MG63 (cell line): ENCODE measurements at regions not wholly inside any gene's neighbourhood (a gene's known extent, or its start where the extent isn't known, plus 50 kb on each side); places are given as distances from the start of the nearest gene placed in this dataset.
A peak's percentile ranks its signal among the peaks of the same experiment; 100 is the strongest.
"Not testable (repeated sequence)": the region's sequence is repeated elsewhere in the genome, so short reads cannot be mapped to it uniquely, and the experiment has no call there.

Experiments
- DNase-seq: peaks from one replicate; pipeline ENCODE4 v3.0.0-alpha.2; 2020
- H3K27me3 ChIP-seq: fragments of 250-450 bp; sonication (Bioruptor Pico); 2 replicates; pipeline ENCODE4 v1.5.1; 2020; ENCODE audit warnings: mild to moderate bottlenecking, moderate library complexity
- H3K36me3 ChIP-seq: fragments of 250-450 bp; sonication (Bioruptor Pico); 2 replicates; pipeline ENCODE4 v1.5.1; 2020; ENCODE audit warnings: mild to moderate bottlenecking, moderate library complexity
- H3K4me3 ChIP-seq: fragments of 250-450 bp; sonication (Bioruptor Pico); 2 replicates; pipeline ENCODE4 v1.5.1; 2020; ENCODE audit warnings: mild to moderate bottlenecking, moderate library complexity
- H3K9me3 ChIP-seq: fragments of 250-450 bp; sonication (Bioruptor Pico); 2 replicates; pipeline ENCODE4 v1.5.1; 2020; ENCODE audit warnings: mild to moderate bottlenecking, moderate library complexity

- Histone ChIP-seq H3K9me3 (no peaks in the 10 kb centered on the region), H3K4me3 (no peak overlapping the region), H3K27me3 (no peaks in the 10 kb centered on the region), H3K36me3 (no peaks in the 10 kb centered on the region)
- no peak for DNase-seq
Measured at GRCh38 chrX:22788221-22788620, 211.5 kb upstream of the DDX53 start.

- Histone ChIP-seq H3K4me3 (no peak overlapping the region), H3K27me3 (no peaks in the 10 kb centered on the region), H3K36me3 (no peaks in the 10 kb centered on the region), H3K9me3 (no peaks in the 10 kb centered on the region)
- no peak for DNase-seq
Measured at GRCh38 chrX:22795671-22796070, 204.1 kb upstream of the DDX53 start.

- Histone ChIP-seq H3K27me3 (no peaks in the 10 kb centered on the region), H3K36me3 (no peaks in the 10 kb centered on the region), H3K4me3 (no peak overlapping the region), H3K9me3 (no peaks in the 10 kb centered on the region)
- peak; percentile 84 for DNase-seq
Measured at GRCh38 chrX:22800360-22800759, 199.4 kb upstream of the DDX53 start.

GRCh38 chrX:22800806-22801205 is 199.0 kb upstream of the DDX53 start:
- no peaks in the 10 kb centered on the region for H3K27me3 ChIP-seq
- H3K4me3 ChIP-seq = no peak overlapping the region
- H3K9me3 ChIP-seq = no peaks in the 10 kb centered on the region
- DNase-seq = peak; percentile 38
- no peaks in the 10 kb centered on the region for H3K36me3 ChIP-seq

GRCh38 chrX:22803353-22803752 is 196.4 kb upstream of the DDX53 start:
- DNase-seq = no peak
- no peak overlapping the region for H3K4me3 ChIP-seq
- no peaks in the 10 kb centered on the region for H3K27me3 ChIP-seq
- no peaks in the 10 kb centered on the region for H3K9me3 ChIP-seq
- H3K36me3 ChIP-seq = no peaks in the 10 kb centered on the region

- Histone ChIP-seq H3K27me3 (no peaks in the 10 kb centered on the region), H3K4me3 (no peak overlapping the region), H3K9me3 (no peaks in the 10 kb centered on the region), H3K36me3 (no peaks in the 10 kb centered on the region)
- no peak for DNase-seq
Measured at GRCh38 chrX:22810876-22811275, 188.9 kb upstream of the DDX53 start.

- no peak overlapping the region for H3K4me3 ChIP-seq
- H3K27me3 ChIP-seq = no peaks in the 10 kb centered on the region
- no peak for DNase-seq
- H3K36me3 ChIP-seq = no peaks in the 10 kb centered on the region
- H3K9me3 ChIP-seq = no peaks in the 10 kb centered on the region
Measured at GRCh38 chrX:22818061-22818460, 181.7 kb upstream of the DDX53 start.

- H3K36me3 ChIP-seq = no peaks in the 10 kb centered on the region
- no peaks in the 10 kb centered on the region for H3K27me3 ChIP-seq
- H3K9me3 ChIP-seq = no peaks in the 10 kb centered on the region
- no peak for DNase-seq
- H3K4me3 ChIP-seq = no peak overlapping the region
Measured at GRCh38 chrX:22855693-22856092, 144.1 kb upstream of the DDX53 start.

GRCh38 chrX:22859642-22860041 is 140.1 kb upstream of the DDX53 start:
- no peaks in the 10 kb centered on the region for H3K9me3 ChIP-seq
- no peaks in the 10 kb centered on the region for H3K36me3 ChIP-seq
- no peaks in the 10 kb centered on the region for H3K27me3 ChIP-seq
- H3K4me3 ChIP-seq = no peak overlapping the region
- DNase-seq = no peak

GRCh38 chrX:22866801-22867200 is 133.0 kb upstream of the DDX53 start:
- not testable (repeated sequence) for H3K27me3 ChIP-seq, H3K9me3 ChIP-seq, DNase-seq, H3K4me3 ChIP-seq, H3K36me3 ChIP-seq

- no peak overlapping the region for H3K4me3 ChIP-seq
- H3K9me3 ChIP-seq = no peaks in the 10 kb centered on the region
- DNase-seq = no peak
- H3K27me3 ChIP-seq = no peaks in the 10 kb centered on the region
- H3K36me3 ChIP-seq = no peaks in the 10 kb centered on the region
Measured at GRCh38 chrX:22882543-22882942, 117.2 kb upstream of the DDX53 start.

GRCh38 chrX:22889819-22890218 is 109.9 kb upstream of the DDX53 start:
- Histone ChIP-seq H3K27me3 (no peaks in the 10 kb centered on the region), H3K36me3 (no peaks in the 10 kb centered on the region), H3K9me3 (no peaks in the 10 kb centered on the region), H3K4me3 (no peak overlapping the region)
- no peak for DNase-seq

- Histone ChIP-seq H3K36me3 (no peaks in the 10 kb centered on the region), H3K27me3 (no peaks in the 10 kb centered on the region), H3K9me3 (no peaks in the 10 kb centered on the region), H3K4me3 (no peak overlapping the region)
- no peak for DNase-seq
Measured at GRCh38 chrX:22912616-22913015, 87.1 kb upstream of the DDX53 start.

- no peak for DNase-seq
- Histone ChIP-seq H3K9me3 (no peaks in the 10 kb centered on the region), H3K4me3 (no peak overlapping the region), H3K27me3 (no peaks in the 10 kb centered on the region), H3K36me3 (no peaks in the 10 kb centered on the region)
Measured at GRCh38 chrX:22922961-22923360, 76.8 kb upstream of the DDX53 start.

GRCh38 chrX:22934640-22935039 is 65.1 kb upstream of the DDX53 start:
- no peaks in the 10 kb centered on the region for H3K36me3 ChIP-seq
- no peaks in the 10 kb centered on the region for H3K9me3 ChIP-seq
- no peak overlapping the region for H3K4me3 ChIP-seq
- no peaks in the 10 kb centered on the region for H3K27me3 ChIP-seq
- DNase-seq = no peak

- H3K27me3 ChIP-seq = no peaks in the 10 kb centered on the region
- H3K9me3 ChIP-seq = no peaks in the 10 kb centered on the region
- H3K4me3 ChIP-seq = no peak overlapping the region
- H3K36me3 ChIP-seq = no peaks in the 10 kb centered on the region
- no peak for DNase-seq
Measured at GRCh38 chrX:22944945-22945344, 54.8 kb upstream of the DDX53 start.
